Testis (tissue), 2 donors: ENCODE measurements at regions not wholly inside any gene's neighbourhood (a gene's known extent, or its start where the extent isn't known, plus 50 kb on each side); places are given as distances from the start of the nearest gene placed in this dataset.

Experiments used
- CTCF ChIP-seq, 3 experiments: fragments of 450-650 bp in 2 of 3; fragments of 200-600 bp in 1 of 3; sonication (generic) in 1 of 3; IDR thresholded peaks; one replicate each; pipeline ENCODE4 v1.5.1; 2016 to 2019; ENCODE audit warnings: antibody characterized with exemption in 3 of 3, mild to moderate bottlenecking in 2 of 3, moderate library complexity in 1 of 3
- POLR2A ChIP-seq: fragments of 450-650 bp; IDR thresholded peaks from one replicate; pipeline ENCODE4 v1.6.1; 2017; ENCODE audit warnings: antibody characterized with exemption, mild to moderate bottlenecking, moderate library complexity

DNA sequence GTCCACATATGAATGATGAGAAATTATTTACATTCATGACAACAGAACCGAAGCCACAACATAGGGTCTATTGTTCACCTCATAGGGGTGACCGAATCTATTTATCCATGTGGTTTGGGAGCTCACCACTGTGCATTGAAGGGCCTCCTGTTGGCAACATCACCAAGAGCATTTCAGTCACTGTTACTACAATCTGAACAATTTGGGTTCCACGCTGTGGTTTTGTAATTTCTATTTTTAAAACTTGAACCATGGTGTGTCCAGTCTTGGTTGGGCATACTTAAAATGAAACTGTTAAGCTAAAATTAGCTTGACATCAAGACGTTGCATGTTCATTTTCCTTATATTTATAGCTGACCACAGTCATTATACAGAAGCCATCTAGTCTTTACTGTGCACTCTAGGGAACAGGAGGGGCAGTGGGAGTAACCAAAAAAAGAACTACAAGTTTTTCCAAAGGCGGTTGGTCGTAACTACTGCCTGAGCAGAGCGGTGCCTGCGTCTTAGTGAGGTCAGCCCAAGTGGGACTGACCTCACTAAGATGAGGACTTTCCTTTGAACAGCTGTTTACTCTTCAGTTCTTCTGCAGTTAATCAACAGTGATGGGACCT is 192.1 kb downstream of the SPRY1 start:
- TF ChIP-seq CTCF (IDR thresholded peaks at IDR 0.05) (no peak), POLR2A (no peak)
